ENCODE measurements at regions not wholly inside any gene's neighbourhood (a gene's known extent, or its start where the extent isn't known, plus 50 kb on each side); places are given as distances from the start of the nearest gene placed in this dataset.

GRCh38 chrX:43266487-43266886 is 389.6 kb upstream of the MAOA start:
- Histone ChIP-seq H3K79me2 (ENCODE audit: control insufficient read depth, insufficient read depth, low read length) (no peaks in the 10 kb centered on the region), H3K36me3 (ENCODE audit: control insufficient read depth, insufficient read depth, low read length) (no peaks in the 10 kb centered on the region), H3K4me1 (ENCODE audit: control insufficient read depth, extremely low read depth, insufficient read depth, low read length) (no peaks in the 10 kb centered on the region), H3K9me3 (ENCODE audit: control insufficient read depth, insufficient read depth, low read depth, low read length) (no peaks in the 10 kb centered on the region), H3K9ac (ENCODE audit: insufficient read depth, low read length) (no peak overlapping the region), H3K4me3 (replicated peaks in 1 of 4; ENCODE audit: control extremely low read depth in 1 of 4, insufficient read depth in 1 of 4, low read depth in 3 of 4, low read length in 4 of 4) (no peak overlapping the region), H4K20me1 (ENCODE audit: control insufficient read depth, extremely low read depth, insufficient read depth, low read length) (no peaks in the 10 kb centered on the region), H3K4me2 (ENCODE audit: extremely low read depth, insufficient read depth, low read length) (no peak overlapping the region), H3K27ac (ENCODE audit: insufficient read depth, low read length) (no peak overlapping the region), H3K27me3 (ENCODE audit: control insufficient read depth, insufficient read depth, low read length) (no peaks in the 10 kb centered on the region), H2AFZ (ENCODE audit: low read length) (no peak overlapping the region)
- DNase-seq (ENCODE audit: low read depth in 2 of 2) = no peak
- TF ChIP-seq CTCF (conservative IDR thresholded peaks at IDR 0.05 in 1 of 2, IDR thresholded peaks at IDR 0.05 in 1 of 2; ENCODE audit: low read depth in 1 of 2, low read length in 2 of 2) = no peak
- TF ChIP-seq EZH2 (IDR thresholded peaks at IDR 0.05; ENCODE audit: low read length, missing control alignments) = no peak

GRCh38 chrX:43267652-43268051 is 388.4 kb upstream of the MAOA start:
- H3K4me3 ChIP-seq (replicated peaks in 1 of 4; ENCODE audit: control extremely low read depth in 1 of 4, insufficient read depth in 1 of 4, low read depth in 3 of 4, low read length in 4 of 4) = no peak overlapping the region
- DNase-seq (ENCODE audit: low read depth in 2 of 2) = no peak
- H3K36me3 ChIP-seq (ENCODE audit: control insufficient read depth, insufficient read depth, low read length) = no peaks in the 10 kb centered on the region
- TF ChIP-seq EZH2 (IDR thresholded peaks at IDR 0.05; ENCODE audit: low read length, missing control alignments) = no peak
- no peak for TF ChIP-seq CTCF (conservative IDR thresholded peaks at IDR 0.05 in 1 of 2, IDR thresholded peaks at IDR 0.05 in 1 of 2; ENCODE audit: low read depth in 1 of 2, low read length in 2 of 2)
- H3K27ac ChIP-seq (ENCODE audit: insufficient read depth, low read length) = no peak overlapping the region
- H3K27me3 ChIP-seq (ENCODE audit: control insufficient read depth, insufficient read depth, low read length) = no peaks in the 10 kb centered on the region
- no peaks in the 10 kb centered on the region for H3K4me1 ChIP-seq (ENCODE audit: control insufficient read depth, extremely low read depth, insufficient read depth, low read length)
- H3K9ac ChIP-seq (ENCODE audit: insufficient read depth, low read length) = no peak overlapping the region
- no peak overlapping the region for H3K4me2 ChIP-seq (ENCODE audit: extremely low read depth, insufficient read depth, low read length)
- H3K9me3 ChIP-seq (ENCODE audit: control insufficient read depth, insufficient read depth, low read depth, low read length) = no peaks in the 10 kb centered on the region
- no peak overlapping the region for H2AFZ ChIP-seq (ENCODE audit: low read length)
- no peaks in the 10 kb centered on the region for H4K20me1 ChIP-seq (ENCODE audit: control insufficient read depth, extremely low read depth, insufficient read depth, low read length)
- H3K79me2 ChIP-seq (ENCODE audit: control insufficient read depth, insufficient read depth, low read length) = no peaks in the 10 kb centered on the region

GRCh38 chrX:43269201-43269600 is 386.9 kb upstream of the MAOA start:
- no peaks in the 10 kb centered on the region for H3K79me2 ChIP-seq (ENCODE audit: control insufficient read depth, insufficient read depth, low read length)
- no peak overlapping the region for H3K4me3 ChIP-seq (replicated peaks in 1 of 4; ENCODE audit: control extremely low read depth in 1 of 4, insufficient read depth in 1 of 4, low read depth in 3 of 4, low read length in 4 of 4)
- H3K4me2 ChIP-seq (ENCODE audit: extremely low read depth, insufficient read depth, low read length) = no peak overlapping the region
- H3K9ac ChIP-seq (ENCODE audit: insufficient read depth, low read length) = no peak overlapping the region
- no peak overlapping the region for H3K27ac ChIP-seq (ENCODE audit: insufficient read depth, low read length)
- no peak for TF ChIP-seq EZH2 (IDR thresholded peaks at IDR 0.05; ENCODE audit: low read length, missing control alignments)
- no peak for TF ChIP-seq CTCF (conservative IDR thresholded peaks at IDR 0.05 in 1 of 2, IDR thresholded peaks at IDR 0.05 in 1 of 2; ENCODE audit: low read depth in 1 of 2, low read length in 2 of 2)
- H3K27me3 ChIP-seq (ENCODE audit: control insufficient read depth, insufficient read depth, low read length) = no peaks in the 10 kb centered on the region
- peak in 1 of 2 donors; percentile 22 for DNase-seq (ENCODE audit: low read depth in 2 of 2)
- H3K36me3 ChIP-seq (ENCODE audit: control insufficient read depth, insufficient read depth, low read length) = no peaks in the 10 kb centered on the region
- H3K9me3 ChIP-seq (ENCODE audit: control insufficient read depth, insufficient read depth, low read depth, low read length) = no peaks in the 10 kb centered on the region
- H2AFZ ChIP-seq (ENCODE audit: low read length) = no peak overlapping the region
- H3K4me1 ChIP-seq (ENCODE audit: control insufficient read depth, extremely low read depth, insufficient read depth, low read length) = no peaks in the 10 kb centered on the region
- no peaks in the 10 kb centered on the region for H4K20me1 ChIP-seq (ENCODE audit: control insufficient read depth, extremely low read depth, insufficient read depth, low read length)
